ENCODE measurements at regions not wholly inside any gene's neighbourhood (a gene's known extent, or its start where the extent isn't known, plus 50 kb on each side); places are given as distances from the start of the nearest gene placed in this dataset.
A peak's percentile ranks its signal among the peaks of the same experiment; 100 is the strongest.
"Not testable (repeated sequence)": the region's sequence is repeated elsewhere in the genome, so short reads cannot be mapped to it uniquely, and the experiment has no call there.

DNA sequence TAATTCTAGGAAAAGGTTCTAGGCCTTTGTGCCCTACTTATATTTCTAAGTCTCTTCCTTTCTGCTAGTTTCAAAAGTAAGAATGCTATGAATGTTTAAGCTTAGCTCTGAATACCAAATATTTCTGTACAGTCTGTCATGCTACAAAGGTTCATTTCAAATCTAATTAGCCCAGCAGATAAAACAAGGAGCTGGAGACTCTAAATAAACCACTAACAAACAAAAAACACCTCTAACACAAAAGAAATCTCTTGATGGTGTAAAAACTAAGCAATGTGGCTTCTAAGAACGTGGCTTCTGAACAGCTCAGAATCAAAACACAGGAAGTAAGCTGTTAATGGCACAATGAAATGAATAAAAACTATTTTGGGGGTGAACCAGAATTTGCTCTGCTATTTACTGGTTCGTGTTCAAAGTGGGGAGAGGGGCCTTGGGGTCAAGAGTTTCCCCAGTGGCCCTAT, 198.3 kb downstream of the BCAS1 start:
- DNase-seq = no peak

DNA sequence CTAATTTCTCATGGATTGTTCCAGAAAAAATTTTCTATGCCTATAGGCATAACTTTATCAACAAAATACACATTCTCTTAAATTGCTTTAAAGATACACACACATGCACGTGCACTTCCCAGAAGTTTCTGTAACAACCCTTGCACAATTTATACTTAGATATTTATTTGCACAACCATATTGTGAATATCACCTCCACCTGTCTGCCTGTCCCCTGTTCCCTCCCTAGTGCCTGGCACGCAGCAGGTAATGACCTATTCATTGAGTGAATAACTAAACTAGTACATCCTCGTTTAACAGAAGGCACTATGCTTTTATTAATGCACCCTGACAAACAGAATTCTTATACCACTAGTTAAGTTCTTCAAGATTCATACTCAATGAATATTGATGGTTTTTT, 198.9 kb downstream of the BCAS1 start:
- no peak for DNase-seq

DNA sequence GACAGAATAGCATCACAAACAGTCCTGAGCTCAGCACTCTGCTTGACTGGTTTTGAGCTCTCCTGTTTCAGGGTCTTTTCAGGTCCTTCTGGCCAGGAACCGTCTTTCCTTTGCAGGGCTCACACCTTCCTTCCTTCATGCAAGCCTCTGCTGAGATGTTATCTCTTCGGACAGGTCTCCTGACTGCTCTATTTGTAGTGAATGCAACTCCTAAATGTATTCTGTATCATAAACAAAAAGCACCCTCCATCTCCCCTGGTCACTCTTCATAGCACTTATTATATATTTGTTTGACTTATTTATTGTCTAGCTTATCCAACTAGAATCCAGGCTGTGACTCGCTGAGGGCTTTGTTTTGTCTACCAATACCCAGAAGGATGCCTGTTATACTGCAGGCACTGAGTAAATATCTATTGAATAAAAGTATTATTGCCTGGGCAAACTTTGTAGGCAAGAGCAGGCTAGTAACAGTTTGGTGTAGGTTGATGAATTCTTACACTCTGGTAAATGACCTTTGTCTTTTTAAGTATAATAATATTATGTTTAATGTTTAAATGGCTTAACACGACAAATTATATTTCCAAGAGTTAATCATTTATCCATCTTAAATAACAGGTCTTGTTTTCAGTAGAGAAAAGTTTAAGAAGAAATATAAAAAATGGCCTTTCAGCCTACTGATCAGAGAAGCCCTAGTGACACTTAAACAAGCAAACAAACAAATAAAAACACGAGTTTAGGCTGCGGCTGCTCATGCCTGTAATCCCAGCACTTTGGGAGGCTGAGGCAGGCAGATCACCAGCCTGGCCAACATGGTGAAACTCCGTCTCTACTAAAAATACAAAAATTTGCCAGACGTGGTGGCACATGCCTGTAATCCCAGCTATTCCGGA, 199.7 kb downstream of the BCAS1 start:
- DNase-seq = no peak

DNA sequence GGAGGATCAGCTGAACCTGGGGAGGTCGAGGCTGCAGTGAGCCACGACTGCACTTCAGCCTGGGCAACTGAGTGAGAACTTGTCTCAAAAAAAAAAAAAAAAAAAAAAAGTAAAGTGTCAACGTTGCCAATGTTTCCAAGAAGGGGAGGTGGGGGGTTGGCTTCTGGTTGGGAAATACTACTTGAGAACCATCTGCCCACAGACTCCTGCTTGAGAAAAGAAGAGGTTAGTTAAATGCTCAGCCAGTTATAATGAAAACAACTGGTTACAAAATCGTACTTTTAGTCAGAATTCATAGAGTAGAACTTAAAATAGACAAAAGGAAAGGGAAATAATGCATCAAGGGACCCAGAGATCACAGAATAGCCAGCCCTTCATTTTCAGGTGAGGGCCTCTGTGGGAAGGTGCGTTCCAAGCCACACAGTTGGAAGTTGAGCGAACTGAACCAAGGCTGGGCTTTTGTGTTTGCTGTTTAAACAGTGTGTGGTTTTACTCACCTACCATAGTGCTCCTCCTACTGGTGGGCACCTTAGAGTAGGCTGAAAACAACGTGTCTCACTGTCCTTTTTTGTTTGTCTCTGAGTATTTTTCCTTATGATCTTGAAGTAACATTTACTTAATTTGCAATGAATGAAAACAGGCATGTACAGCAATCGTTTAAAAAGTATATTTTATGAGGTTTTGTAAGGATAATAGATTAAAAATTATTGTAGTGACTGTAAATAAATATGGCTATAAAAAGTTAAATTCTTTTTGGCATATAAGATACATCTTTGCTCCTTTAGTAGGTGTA, 200.7 kb downstream of the BCAS1 start:
- peak; percentile 81 for DNase-seq

DNA sequence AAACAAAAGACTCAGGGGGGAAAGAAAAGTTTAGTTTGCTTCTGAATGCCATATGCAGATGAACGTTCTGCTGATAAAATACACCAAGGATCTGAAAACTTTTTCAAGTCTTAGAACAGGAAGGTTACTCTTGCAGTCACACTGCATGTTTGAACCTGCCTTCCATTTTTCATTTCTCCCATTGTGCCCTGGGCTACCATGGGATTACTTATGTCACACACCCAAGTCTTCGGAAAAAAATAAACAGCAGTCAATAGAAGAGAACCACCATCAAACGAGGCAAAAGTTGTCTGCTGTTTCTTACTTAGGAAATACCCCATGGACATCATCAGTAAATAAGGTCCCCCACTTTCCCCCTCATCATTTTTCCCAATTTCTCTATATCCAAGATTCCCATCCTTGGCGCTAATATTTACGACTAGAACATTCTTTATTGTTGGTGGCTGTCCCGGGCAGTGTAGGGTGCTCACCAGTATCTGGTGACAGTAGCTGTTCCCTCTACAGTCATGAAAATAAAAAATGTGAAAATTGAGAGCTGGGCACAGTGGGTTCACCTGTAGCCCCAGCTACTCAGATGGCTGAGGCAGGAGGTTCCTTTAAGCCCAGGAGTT, 202.5 kb downstream of the BCAS1 start:
- no peak for DNase-seq

DNA sequence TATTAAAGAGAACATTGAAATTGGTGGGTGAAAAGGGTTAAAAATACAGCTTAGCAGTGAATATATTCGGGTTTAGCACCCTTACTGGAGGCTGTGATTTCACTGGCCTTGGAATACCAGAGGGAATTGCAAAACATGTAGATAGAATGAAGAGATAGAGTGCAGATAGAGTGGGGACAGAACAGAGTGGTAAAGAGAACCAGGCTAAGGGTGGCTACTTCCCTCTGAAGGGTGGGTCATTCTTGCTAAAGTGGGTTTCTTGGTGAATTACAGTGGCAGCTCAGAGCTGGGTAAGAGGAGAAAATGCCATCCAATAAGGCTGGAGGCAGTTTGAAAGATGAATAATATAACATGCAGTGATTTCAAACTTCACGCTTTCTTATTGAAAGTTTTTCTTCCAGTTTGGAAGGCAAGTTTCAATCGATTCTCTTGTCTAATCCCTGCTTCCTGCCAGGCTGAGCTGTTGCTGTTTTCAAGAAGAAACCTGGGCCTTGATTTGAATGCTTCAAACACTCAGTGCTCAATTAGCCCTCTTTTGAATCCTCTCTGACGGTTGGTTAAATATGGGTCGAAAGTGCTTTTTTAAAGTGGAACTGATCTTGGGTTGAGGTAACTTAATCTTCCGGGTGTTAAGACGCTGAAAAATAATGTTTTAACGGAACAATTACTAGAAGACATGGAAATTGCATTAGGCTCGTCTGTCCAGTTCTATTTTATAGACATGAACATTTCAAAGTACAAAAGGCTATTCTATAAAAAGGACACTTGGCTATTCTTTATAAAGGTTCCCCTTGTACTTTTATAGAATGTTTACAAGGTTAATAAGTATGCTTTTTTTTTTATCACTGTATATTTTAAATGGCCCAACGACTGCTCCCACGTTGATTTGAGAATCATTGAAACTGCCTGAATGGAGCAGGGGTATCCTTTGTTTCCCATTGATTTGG, 203.3 kb downstream of the BCAS1 start:
- peak; percentile 27 for DNase-seq

DNA sequence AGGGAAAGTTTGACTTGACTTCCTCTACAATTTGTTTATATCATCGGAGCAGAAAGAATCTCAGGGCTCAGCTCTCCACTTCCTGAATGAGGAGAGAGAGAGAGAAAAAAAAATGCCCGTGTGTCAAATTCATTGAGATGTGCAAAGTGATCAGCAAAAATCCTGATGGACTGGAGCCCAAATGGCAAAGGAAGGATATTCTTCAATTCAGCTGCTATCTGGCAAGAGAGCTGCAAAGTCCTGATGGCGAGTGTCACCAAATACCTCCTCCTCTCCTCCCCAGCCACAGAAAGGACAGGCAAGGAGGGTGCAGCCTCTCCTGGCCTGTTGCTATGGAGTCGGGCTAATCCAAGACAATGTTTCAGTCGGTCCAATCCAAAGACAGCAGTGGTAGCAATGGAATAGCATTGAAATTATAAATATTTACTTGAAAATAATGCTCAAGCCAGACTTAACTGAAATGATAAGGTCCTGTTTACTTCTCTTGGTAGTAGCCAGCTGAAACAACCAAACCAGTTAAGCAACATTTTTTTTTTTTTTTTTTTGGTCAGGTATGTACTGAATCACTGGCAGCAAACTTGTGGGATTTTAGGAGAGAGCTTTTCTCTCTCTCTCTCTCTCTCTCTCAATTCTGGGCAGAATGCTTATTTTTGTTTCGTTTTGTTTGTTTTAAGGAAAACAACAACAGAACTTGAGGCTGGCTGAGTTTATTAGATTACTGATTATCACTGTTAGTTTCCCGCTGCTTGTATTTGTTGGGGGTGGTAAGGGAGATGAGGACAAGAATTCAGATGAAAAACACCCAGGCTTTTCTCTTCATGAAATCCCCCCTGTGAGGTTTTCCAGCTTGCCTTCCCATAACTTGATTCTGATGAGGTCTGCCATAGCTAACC, 204.2 kb downstream of the BCAS1 start:
- DNase-seq = peak; percentile 14

DNA sequence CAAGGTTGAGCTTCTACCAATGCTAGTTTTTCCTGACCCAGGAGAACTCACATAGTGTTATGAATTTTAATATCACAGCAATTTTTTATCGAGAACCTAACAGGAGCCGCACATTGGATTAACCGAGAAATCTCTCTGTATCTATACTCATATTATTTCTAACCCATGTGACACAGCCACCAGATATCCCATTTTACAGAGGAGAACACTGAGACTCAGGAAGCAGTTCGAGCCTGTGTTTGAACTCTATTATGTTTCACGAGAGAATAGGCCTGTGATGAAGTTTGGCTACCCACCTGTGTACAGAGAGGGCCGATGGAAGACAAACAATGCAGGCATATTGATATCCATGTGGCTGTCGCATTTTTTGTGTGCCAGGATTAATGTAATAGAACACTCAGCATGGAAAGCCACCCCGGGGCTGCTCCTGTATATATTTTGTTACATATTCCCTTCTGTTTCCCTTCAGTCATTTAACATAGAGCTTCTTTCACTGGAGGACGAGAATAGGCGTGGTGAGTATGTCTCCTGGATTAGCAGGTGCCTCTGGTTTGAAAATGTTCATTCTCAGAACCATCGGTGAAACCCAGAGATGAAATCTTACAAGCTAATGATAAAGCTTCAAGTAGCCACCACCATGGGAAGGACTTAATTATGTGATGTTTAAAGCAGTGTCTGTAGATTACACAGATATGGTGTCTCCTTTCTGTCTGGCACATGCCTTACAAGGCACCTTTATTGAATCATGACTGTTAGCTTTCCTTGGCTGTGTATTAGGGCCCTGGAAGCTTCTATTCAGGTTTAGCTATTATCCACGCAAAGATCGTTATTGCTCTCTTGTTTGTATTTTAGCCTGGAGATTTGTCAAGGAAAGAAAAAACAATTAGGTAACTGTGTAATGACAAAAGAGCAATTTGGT, 205.4 kb downstream of the BCAS1 start:
- DNase-seq = not testable (repeated sequence)

DNA sequence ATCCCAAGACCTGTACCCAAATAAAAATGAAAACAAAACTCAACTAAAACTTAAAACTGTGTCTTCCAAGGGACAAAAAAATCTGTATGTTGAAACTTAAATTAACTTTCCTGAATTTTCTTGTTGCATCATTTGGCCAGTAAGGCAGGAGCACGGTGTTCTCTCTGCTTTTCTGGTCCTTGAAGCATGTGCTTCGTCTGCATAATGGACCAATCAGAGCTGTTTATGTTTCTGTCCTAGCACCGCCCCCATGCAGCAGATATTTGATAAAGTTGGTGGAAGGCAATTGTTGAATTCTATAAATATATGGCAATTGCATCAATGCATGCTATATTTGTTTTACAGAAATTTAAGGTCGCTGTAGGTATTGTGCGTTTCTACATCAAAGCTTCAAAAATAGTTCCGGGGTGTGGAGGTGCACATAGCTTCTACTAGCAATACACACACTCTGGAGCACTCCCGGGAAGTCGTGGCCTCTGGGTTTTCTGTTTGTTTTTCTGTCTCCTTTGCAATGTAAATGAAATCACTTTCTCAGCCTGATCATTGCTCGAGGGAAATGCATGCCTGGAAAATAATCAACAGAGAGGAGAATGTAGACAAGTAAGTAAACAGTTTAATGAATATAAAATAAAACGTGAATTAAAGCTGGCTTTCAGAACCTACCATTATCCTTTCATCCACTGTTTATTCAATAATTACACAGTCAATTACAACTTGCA, 206.3 kb downstream of the BCAS1 start:
- not testable (repeated sequence) for DNase-seq

DNA sequence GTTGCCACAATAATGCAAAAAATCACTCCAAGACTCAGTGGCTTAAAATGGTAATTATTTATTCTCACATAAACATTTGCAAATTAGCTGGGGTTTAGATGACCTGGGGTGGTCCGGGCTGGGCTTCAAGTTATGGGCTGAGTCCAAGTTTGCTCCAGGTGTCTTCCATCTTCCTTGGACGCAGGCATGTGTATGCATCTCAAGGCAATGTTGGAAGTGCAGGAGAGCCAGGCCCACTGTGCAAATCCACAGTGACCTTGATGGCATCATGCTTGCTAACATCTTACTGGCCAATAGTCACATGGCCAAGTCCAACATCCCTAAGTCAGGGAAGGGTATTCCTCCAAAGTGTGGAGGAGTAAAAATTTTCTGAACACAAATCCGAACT, 206.9 kb downstream of the BCAS1 start:
- DNase-seq = not testable (repeated sequence)

DNA sequence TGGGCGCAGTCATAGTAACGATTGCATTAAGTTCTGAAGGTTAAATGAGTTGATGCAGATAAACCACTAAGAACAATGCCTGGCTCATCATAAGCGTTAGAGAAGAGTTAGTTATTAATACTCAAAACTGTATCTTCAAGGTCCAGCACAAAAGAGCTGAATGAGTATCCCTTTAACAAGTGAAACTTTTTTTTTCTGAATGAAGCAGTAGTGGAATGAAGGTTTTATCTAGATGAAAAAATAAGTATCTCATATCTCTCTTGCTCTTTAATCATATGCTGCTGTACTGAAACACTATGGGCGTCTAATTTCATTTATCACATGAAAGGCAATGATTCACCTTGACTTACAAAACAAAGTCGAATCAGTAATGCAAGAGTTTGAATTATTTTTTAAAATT, 207.4 kb downstream of the BCAS1 start:
- not testable (repeated sequence) for DNase-seq

DNA sequence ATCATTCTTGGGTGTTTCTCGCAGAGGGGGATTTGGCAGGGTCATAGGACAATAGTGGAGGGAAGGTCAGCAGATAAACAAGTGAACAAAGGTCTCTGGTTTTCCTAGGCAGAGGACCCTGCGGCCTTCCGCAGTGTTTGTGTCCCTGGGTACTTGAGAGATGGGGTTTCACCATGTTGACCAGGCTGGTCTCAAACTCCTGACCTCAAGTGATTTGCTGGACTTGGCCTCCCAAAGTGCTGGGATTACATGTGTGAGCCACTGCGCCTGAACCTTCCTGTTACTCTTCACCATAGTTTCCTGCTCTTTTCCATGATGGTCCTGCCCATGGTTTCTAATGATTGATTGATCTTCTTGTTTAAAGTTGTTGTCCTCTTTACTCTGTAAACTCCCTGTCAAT, 207.9 kb downstream of the BCAS1 start:
- not testable (repeated sequence) for DNase-seq

DNA sequence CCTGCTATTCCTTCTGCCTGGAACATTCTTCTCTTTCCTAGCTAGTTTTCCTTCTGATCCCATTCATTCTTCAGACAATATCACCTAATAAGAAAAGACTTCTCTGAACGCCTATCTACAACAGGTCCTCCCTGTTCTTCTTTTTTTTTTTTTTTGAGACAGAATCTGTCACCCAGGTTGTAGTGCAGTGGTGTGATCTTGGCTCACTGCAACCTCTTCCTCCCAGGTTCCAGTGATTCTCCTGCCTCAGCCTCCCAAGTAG, 208.3 kb downstream of the BCAS1 start:
- not testable (repeated sequence) for DNase-seq

DNA sequence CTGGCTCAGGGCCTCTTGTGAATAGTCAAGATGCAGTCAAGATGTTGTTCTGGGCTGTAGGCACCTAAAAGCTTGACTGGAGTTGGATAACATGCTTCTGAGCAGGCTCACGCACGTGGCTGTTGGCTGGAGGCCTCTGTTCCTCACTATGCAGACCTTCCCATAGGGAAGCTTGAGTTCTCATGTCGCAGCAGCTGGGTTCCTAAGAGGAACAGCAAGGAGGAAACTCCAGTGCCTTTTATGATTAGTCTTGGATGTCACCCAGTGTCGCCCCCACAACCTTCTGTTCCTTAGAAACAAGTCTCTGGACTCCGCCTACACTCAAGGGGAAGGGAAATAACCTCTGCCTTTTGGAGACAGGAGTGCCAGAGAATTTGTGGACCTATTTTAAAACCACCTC, 210.7 kb downstream of the BCAS1 start:
- no peak for DNase-seq

DNA sequence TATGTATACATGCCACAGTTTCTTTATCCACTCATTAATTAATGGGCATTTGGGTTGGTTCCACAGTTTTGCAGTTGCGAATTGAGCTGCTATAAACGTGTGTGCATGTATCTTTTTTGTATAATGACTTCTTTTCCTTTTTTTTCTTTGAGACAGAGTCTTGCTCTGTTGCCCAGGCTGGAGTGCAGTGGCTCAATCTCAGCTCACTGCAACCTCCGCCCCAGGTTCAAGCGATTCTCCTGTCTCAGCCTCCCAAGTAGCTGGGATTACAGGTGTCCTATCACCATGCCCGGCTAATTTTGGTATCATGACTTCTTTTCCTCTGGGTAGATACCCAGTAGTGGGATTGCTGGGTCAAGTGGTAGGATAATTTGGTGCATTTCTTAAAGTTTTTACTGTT, 211.4 kb downstream of the BCAS1 start:
- DNase-seq = not testable (repeated sequence)

DNA sequence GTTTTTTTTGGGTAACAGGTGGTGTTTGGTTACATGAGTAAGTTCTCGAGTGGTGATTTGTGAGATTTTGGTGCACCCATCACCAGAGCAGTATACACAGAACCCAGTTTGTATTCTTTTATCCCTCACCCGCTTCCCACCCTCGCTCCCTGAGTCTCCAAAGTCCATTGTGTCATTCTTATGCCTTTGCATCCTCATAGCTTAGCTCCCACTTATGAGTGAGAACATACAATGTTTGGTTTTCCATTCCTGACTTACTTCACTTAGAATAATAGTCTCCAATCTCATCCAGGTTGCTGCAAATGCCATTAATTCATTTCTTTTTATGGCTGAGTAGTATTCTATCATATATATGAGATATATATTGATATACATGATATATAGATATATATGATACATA, 211.9 kb downstream of the BCAS1 start:
- not testable (repeated sequence) for DNase-seq

DNA sequence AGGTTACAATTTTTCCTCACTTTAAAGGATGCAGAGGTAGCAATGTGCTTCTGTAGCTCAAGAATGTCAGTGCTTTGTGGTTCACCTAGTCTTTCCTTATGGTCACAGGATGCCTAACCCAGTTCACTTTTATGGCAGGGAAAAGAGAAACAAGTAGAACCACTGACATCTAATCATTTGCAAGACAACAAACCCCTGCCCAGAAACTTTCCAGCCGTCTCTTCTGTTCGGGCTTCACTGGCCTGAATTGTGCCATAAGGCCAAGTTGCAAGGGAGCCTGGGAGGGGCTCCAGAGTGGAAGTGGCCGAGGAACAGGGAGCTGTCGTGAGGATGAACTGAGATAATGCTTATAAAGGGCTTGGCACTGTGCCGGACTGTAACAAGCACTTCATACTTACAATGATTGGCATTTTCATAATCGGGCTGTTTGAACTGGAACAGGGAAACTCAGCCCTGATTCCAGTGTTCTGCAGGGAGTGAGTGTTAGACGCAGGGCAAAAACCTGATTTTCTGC, 212.6 kb downstream of the BCAS1 start:
- DNase-seq = no peak

DNA sequence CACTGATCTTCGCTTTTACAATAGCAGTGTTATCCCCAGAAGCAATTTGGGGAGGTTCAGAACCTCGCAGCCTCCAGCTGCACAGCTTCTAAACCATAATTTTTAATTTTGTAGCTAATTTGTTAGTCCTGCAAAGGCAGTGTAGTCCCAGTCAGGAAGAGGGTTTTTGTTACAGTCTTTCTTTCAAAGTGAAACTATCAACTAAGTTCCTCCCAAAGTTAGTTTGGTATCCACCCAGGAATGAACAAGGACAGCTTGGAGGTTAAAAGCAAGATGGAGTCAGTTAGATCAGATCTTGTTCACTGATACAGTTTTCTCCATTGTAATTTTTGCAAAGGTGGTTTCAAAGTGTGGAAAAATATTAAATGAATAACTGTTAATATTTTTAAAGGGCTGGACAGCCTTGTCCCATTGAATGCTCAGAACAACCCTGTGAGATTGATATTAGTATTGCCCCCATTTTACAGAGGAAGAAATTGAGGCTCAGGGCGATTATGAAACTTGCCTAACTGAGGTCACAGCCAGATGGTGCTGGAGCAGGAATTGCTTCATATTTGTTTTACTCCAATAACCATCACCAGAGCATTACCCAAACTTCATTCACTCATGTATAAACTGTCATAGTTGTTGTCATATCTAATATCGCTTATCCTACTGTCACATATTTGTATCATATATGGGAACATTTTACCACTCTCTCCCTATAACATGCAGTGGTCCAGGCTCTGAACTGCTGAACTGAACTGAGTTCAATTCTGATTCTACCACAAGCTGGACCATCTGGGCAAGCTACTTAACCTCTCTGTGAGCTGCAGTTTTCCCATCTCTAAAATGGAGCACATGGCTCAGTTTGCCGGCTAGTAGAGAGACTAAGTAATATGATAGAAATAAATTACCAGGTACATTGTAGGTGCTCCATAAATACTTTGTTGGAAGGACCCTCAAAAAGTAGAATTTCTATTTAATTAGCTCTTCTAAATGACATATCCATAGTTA, 213.8 kb downstream of the BCAS1 start:
- DNase-seq = no peak
